CD4-positive, alpha-beta T cell treated with Interleukin-4 for 4 hours (primary cell): ENCODE measurements at regions not wholly inside any gene's neighbourhood (a gene's known extent, or its start where the extent isn't known, plus 50 kb on each side); places are given as distances from the start of the nearest gene placed in this dataset.
"Not testable (repeated sequence)": the region's sequence is repeated elsewhere in the genome, so short reads cannot be mapped to it uniquely, and the experiment has no call there.

ENCODE experiments used
- DNase-seq: peaks from one replicate; pipeline ENCODE4 v3.0.0-alpha.2; 2020

DNA sequence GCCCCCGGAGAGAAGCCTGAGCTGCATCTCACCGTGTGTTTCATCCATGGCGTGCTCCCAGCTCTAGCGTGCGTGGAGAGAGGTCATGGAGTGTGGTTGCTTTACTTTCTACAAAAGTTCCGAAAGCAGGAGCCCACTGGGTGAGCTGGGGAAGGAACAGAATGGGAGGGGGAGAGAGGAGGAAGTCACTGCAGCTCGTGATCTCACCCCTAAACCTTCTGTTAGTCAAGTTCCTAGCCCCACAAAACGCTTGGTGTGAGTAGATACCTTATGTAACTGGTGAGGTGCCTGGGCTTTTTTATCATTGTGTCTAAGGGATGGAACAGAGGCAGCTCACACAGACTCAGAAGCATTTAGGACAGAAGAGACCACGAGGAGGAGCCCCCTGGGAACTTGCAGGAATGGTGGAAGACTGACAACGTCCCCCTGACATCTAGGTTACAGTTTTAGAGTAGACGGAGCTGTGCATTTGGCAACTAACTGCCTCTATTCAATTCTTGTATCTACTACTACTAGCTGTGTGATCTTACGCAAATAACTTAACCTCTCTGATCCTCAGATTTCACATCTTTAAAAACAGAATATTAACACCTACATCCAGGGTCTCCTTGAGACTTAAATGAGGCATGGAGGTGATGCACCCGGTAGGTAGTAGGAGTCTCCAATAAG is 123.3 kb downstream of the ARL4C start:
- DNase-seq = no peak

DNA sequence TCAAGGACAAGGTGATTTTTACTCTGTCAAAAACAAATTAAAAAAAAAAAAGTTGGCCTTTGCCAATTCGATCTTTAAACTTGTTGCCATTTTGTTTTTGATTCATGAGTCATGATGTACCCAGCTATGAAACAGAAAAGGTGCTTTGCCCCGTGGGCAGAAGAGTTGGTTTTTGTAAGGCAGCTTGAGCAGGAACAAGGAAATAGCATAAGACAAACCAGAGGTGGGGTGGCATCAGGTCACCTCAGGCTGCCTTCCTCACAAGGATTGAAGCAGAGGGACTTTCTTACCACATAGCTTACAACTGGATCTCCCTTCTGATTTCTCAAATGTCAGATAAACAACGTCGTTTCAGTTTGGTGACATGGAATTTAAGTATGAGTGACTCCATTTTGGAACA is 123.8 kb downstream of the ARL4C start:
- DNase-seq = peak; percentile 39

DNA sequence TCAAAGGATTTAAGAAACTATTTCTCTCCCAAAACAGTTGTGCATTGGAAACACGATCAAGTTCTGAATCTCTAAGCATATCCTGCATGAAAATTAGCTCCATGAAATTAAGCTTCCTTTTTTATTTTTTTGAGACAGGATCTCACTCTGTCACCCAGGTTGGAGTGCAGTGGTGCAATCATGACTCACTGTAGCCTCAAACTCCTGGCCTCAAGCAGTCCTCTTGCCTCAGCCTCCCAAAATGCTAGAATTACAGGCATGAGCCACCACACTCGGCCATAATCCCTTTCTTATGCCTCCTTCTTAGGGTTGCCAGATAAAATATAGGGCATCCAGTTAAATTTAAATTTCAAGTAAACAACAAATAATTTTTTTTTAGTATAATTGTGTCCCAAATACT is 124.4 kb downstream of the ARL4C start:
- DNase-seq = no peak

DNA sequence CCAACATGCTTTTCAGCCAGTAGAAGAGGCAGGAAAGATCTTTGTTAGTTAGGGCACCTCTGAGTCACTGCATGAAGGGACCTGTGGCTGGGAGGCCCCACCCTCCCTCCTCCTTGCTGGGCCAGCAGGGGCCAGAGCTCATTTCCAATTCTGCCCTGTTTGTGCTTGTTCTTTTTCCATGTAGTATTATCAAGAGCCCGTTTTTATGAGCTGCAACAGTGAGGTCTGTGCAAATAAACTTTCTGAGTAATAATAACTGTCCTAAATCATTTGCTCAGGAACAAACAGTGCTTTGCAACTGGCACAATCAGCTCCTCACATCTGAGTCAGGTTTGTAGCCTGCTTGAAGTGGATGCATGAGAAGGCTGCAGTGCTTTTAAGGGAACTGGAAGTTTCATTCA is 128.0 kb downstream of the ARL4C start:
- peak; percentile 66 for DNase-seq

DNA sequence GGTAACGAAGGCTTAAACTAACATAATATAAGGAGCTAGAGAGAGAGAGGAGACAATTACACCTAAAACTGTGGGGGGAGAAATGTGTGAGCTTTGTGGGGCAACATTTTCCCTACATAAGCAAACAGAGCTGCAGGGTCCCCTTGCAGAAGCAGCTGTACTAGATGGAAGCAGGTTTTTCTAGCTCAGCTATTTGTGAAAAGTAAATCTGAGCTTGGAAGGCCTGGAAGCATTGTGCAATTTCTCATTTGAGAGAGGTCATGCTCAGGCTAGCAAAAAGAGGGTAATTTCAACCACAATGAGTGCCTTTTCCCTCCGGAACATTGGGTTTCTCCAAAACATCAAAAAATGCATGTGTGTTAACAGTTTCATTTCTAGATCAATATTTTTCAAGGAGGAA is 130.0 kb downstream of the ARL4C start:
- DNase-seq = no peak

DNA sequence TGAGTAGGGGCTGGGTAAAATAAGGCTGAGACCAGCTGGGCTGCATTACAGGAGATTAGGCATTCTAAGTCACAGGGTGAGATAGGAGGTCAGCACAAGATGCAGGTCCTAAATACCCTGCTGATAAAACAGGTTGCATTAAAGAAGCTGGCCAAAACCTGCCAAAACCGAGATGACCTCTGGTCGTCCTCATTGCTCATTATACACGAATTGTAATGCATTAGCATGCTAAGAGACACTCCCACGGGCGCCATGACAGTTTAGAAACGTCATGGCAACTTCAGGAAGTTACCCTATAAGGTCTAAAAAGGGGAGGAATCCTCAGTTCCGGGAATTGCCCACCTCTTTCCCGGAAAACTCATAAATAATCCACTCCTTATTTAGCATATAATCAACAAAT is 132.2 kb downstream of the ARL4C start:
- no peak for DNase-seq

DNA sequence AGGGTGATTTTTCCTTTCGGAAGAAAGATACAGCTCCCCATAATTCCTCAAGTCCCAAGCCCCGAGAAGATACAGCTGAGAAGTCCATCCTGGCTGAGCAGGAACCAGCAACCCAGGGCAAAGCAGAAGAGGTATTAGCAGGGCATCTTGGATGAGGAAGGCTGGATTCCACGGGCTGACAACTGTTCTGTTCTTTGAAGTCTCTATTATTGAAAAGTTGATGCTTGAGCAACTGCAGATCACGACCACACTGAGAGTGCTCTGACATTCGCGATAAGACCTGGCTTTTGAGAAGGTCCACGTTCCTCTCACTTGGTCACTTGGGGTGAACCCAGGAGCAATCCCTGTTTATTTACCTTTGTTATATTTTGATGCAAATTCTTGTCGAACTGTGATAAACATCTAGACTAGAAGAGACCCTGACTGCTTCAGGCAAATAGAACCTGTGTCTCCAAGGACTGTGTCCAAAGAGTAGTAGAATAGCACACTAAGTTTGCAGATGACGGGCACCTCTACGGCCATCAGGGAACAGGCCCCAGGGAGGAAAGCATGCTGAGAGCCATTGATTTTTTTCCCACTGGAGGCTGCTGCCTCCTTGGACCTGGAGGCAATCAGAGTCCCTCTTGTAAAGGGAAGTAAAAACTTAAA is 133.1 kb downstream of the ARL4C start:
- DNase-seq = no peak

DNA sequence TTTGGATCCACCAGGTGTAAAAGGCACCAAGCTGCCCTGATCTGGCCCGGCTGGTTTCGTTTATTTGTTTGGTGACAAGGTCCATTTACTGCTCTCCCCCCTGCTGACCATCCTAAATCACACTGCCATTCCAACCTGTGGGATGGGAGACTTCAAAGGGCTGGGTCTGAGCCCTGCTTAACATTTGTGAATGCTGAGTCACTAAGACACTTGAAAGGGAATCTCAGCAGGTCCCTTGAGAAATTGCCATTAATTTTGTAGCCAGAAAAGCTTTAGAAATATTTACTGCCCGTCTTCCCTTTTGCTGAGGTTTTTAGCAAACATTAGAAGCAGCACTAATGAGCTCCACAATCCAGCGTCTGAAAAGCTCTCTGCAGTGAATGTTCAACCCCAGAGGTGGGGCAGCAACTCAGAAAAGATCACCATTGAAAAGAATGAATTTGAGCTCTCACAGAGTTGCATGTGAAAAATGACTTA is 133.8 kb downstream of the ARL4C start:
- no peak for DNase-seq

DNA sequence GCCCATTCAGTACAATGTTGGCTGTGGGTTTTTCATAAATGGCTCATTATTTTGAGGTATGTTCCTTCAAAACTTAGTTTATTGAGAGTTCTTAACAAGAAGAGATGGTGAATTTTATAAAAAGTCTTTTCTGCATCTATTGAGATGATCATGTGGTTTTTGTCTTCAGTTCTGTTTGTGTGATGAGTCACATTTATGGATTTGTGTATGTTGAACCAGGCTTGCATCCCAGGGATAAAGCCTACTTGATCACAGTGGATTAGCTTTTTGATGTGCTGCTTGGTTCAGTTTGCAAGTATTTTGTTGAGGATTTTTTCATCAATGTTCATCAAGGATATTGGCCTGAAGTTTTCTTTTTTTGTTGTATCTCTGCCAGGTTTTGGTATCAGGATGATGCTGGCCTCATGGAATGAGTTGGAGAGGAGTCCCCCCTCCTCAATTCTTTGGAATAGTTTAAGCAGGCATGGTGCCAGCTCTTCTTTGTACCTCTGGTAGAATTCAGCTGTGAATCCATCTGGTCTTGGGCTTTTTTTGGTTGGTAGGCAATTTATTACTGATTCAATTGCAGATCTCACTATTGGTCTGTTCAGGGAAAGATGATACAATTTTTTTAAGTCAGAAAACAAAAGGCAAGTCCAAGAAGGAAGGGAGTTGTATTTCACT is 136.4 kb downstream of the ARL4C start:
- not testable (repeated sequence) for DNase-seq

DNA sequence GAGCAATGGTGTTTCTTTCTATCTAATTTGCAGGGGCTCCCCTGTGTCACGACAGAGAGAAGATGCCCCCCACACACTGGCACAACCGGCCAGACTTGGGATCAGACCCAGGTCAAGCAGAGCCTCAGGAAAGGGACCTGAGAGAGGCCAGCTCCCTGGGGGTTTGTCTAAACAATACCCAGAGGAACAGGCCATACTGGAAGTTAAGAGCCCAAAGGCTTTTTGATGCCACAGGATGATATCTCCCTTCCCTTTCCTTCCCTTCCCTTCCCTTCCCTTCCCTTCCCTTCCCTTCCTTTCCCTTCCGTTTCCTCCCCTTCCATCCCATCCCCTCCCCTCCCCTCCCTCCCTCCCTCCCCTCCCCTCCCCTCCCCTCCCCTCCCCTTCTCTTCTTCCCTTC is 139.2 kb downstream of the ARL4C start:
- DNase-seq = no peak

DNA sequence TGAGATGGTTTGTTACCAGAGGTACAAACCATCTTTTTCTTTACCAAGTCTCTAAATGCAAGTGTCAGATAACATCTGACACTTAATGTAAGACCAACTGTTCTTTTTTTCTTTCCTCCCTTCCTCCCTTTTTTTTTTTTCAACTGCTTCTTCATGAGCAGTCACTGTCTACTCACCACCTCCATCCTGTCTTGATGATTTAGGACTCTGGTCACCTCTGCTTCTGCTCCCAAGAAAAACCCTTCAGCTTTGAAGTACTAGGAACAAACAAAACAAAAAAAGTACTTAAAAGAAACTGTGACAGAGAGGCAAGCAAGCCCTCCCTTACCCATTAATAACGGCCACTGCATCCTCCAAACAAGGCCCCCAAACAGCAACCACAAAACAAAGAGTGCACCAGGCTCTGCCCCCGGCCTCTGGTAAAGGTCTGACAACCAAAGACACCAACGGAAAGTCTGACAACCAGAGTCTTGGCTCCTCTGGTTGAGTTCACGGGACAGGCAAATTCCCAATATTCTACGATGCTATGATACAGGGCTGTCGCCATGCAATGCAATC is 141.0 kb downstream of the ARL4C start:
- DNase-seq = no peak

DNA sequence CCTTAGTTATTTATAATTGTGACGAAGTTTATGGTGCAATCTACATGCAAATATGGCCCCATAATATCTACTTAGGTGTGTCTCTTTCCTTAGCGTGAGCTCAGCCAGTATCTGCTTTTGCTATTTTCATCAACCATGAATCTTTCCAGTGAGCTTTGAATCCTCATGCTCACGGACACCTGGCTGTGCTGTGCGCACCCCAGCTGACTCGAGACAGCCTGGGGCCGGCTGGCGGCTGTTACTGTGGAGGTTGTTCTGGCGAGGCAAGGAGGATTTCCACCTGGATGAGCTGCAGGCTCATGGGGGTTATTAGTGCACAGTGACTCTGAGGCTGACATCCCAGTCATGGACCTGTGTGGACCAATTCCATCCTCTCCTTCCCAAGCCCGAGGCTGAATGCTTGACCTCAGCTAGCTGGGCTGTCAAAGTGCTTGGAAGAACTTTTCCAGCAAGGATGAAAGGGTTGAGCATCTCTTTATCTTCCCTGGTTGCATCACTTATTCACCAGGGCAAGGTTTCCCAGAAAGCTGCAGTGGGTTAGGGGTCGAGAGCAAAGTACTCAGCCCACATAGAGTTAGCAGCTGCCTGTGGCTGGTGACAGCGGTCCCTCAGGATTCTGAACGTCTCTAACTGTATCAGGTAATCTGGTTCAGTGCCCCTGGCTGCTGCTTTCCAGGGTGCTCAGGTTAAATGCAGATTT is 141.7 kb downstream of the ARL4C start:
- no peak for DNase-seq

DNA sequence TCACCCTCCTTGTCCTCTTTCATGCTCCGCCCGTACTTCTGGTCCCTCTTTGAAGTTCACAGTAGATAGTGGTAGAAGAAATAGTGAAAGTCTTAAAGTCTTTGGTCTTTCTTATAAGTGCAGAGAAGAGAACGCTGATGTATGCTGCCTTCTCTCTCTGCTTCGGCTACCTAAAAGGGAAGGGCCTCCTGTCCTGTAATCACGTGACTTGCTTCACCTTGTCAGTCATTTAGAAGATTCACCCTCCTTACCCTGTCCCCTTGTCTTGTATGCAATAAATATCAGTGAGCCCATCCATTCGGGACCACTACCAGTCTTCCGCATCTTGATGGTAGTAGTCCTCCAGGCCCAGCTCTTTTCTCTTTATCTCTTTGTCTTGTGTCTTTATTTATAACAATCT is 144.6 kb downstream of the ARL4C start:
- no peak for DNase-seq

DNA sequence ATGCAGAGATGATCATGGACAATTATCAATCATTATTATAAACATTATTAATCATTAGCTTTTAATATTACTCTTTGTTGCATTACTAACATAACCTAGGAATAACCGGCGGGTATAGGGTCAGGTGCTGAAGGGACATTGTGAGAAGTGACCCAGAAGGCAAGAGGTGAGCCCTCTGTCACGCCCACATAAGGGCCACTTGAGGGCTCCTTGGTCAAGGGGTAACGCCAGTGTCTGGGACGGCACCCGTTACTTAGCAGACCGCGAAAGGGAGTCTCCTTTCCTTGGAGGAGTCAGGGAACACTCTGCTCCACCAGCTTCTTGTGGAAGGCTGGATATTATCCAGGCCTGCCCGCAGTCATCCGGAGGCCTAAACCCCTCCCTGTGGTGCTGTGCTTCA is 145.0 kb downstream of the ARL4C start:
- DNase-seq = not testable (repeated sequence)

DNA sequence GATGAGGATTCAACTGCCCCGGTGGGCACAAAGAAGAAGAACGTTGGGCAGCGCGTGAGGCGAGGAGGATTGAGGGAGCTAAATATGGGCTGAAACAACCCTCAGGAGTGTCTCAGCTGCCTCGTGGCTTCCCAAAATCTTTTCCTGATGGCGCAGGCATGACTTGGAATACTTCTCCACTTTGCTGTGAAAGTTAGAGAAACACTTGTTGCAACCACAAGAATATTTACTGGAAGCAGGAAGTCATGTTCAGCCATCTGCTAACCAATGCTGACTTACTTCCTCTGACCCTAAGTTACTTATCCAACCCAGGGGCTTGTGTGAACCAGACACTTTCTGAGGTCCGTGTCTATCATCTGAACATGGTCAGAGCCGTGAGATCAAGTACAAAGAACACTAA is 148.8 kb downstream of the ARL4C start:
- DNase-seq = no peak

DNA sequence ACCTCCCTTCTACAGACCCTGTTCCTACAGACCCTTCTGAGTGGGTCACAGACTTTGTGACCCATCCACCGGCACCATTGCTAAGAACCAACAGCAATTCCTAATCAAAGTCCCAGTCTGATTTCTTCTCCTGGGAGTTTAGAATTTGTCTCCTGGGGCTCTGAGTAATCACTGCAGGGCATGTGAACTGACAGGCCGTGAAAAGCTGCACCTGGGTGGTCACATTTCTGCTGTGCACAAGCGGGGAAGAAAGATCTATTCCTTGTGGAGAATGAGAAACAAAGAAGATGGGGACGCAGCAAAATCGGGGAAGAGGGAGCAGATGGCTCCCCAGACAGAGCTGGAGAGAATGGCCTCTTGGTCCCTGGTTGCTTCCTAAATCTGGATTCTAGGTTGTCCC is 151.0 kb downstream of the ARL4C start:
- no peak for DNase-seq

DNA sequence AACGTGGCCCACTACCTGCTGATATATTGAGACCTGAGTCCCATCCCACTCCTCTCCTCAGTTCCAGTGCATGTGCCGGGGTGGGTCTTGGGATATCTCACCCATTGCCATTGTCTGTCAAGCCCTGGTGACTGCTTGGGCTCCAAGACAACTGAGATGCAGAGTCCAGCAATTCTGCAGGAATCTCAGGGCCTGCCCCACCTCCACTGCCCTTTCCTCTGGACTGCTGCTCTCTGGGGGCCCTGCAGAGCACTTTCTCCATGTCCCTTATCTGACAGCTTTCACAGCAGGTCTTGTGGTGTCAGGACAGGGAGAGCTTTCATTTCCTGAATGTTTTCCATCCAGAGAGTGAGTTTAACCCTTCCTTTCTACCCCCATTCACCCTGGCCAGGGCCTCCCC is 152.9 kb downstream of the ARL4C start:
- no peak for DNase-seq

DNA sequence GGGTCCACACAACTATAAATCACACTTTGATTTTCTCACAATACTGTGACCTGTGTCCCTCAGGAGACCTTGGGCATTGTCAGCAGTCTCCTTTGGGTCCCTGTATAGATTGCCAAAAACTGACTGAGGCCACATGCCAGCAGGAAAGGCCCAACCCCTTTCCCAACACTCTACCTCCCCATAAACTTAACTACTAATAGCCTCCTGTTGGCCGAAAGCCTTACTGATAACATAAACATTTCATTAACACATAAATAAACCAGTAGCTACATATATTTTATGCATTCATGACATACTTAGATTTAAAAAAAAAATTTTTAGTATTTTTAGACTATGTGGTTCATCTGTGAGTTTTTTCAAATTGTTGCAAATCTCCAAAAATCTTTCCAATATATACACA is 153.5 kb downstream of the ARL4C start:
- DNase-seq = no peak

DNA sequence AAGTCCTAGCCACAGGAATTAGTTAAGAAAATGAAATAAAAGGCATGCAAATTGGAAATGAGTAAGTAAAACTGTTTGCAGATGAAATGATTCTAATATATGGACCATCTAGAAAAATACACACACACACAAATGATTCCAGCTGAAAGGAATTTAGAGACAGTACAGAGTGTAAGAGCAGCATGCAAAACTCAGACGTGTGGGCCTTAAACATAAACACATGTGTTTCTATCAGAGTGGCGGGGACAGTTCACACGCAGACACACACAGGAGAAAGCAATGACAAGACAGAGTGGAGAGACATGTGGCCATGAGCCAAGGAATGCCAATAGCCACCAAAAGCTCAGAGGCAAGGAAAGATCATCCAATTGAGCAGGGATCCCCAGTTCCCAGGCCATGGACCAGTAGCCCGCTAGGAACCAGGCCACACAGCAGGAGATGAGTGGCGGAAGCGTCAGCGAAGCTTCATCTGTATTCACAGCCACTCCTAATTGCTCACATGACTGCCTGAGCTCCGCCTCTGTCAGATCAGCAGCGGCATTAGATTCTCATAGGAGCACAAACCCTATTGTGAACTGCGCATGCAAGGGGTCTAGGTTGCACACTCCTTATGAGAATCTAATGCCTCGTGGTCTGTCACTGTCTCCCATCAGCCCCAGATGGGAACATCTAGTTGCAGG is 155.4 kb downstream of the ARL4C start:
- no peak for DNase-seq

DNA sequence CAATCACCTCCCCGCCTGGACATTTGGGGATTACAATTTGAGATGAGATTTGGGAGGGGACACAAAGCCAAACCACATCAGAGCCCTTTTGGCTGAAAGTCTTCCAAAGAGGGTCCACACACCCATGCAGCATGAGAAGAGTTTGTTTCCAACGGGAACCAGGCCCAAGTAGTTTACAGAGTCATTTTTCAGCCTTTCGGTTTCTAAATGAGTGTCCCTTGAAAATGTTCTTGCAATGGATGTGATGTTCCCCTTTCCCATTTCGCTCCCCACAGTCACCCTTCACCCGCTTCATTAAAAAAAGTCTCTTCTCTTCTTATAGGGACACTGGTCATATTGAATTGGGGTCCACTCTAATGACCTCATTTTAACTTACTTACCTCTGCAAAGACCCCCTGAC is 157.4 kb downstream of the ARL4C start:
- DNase-seq = no peak

DNA sequence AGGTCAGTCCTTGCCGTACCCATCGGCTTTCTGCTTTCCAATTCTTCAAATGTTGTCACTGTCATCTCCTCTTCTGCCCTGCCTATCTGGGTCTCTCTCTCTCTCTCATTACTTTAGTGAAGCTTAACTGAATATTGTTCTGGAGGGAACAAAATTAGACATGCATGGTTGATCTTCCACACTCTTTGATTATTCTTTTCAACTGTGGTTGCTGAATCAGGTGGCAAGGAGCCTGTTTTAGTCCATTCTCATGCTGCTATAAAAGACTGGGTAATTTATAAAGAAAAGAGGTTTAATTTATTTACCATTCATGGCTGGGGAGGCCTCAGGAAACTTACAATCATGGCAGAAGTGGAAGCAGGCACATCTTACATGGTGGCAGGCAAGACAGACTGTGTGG is 157.9 kb downstream of the ARL4C start:
- no peak for DNase-seq

DNA sequence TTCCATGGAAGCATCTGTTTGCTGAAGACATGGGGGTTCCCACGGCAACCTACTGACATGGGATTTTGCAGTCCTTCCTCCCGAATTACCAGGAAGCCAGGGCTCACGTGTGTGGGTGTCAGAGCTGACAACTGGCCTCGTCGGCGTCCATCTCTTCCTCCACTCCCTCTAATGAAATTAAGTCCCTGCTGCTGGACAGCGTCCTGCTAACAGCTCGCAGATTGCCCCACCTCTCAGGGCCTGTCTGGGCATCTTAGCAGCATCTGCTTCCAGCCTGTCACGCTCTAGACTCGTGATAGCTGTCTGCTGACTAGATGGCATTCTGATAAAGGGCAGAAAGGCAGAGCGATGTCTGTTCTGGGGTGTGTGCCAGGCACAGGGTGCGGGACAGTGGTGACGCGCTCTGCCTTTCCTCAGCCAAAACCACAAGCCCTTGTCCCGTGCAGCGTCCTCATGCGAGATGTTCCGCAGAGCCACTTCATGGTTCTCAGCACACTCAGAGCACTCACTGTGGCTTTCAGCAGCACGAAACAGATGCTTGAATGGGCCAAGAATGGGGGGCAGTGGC is 161.1 kb downstream of the ARL4C start:
- peak; percentile 71 for DNase-seq
